BE2C (cell line): ENCODE measurements at regions not wholly inside any gene's neighbourhood (a gene's known extent, or its start where the extent isn't known, plus 50 kb on each side); places are given as distances from the start of the nearest gene placed in this dataset.

Experiments
- DNase-seq: peaks from one replicate; pipeline ENCODE4 v3.0.0-alpha.2; 2020
- H3K27me3 ChIP-seq: fragments of 250-450 bp; sonication (Bioruptor Pico); 2 replicates; pipeline ENCODE4 v1.5.1; 2020; ENCODE audit warnings: mild to moderate bottlenecking
- H3K36me3 ChIP-seq: fragments of 250-450 bp; sonication (Bioruptor Pico); 2 replicates; pipeline ENCODE4 v1.5.1; 2020; ENCODE audit warnings: mild to moderate bottlenecking
- H3K4me1 ChIP-seq: fragments of 250-450 bp; sonication (Bioruptor Pico); 2 replicates; pipeline ENCODE4 v1.5.1; 2020
- H3K4me3 ChIP-seq: 2 replicates; pipeline ENCODE4 v1.5.1; 2011; ENCODE audit warnings: low read depth, low read length
- H3K9me3 ChIP-seq: fragments of 250-450 bp; sonication (Bioruptor Pico); 2 replicates; pipeline ENCODE4 v1.5.1; 2020
- CTCF ChIP-seq: IDR thresholded peaks from 2 replicates; pipeline ENCODE4 v1.5.1; 2012; ENCODE audit warnings: mild to moderate bottlenecking, low read depth, low read length

GRCh38 chr17:79452706-79453105 lies 158.1 kb downstream of the RBFOX3 start:
- no peak for TF ChIP-seq CTCF
- Histone ChIP-seq H3K36me3 (no peaks in the 10 kb centered on the region), H3K27me3 (peaks cover 31% of the 10 kb centered on the region), H3K4me3 (no peak overlapping the region), H3K4me1 (no peaks in the 10 kb centered on the region), H3K9me3 (no peaks in the 10 kb centered on the region)
- no peak for DNase-seq

GRCh38 chr17:79451167-79451566 lies 159.7 kb downstream of the RBFOX3 start:
- H3K4me1 ChIP-seq = no peaks in the 10 kb centered on the region
- TF ChIP-seq CTCF = no peak
- H3K27me3 ChIP-seq = peaks cover 33% of the 10 kb centered on the region
- no peak for DNase-seq
- H3K36me3 ChIP-seq = no peaks in the 10 kb centered on the region
- H3K9me3 ChIP-seq = no peaks in the 10 kb centered on the region
- H3K4me3 ChIP-seq = no peak overlapping the region

- Histone ChIP-seq H3K9me3 (no peaks in the 10 kb centered on the region), H3K27me3 (peaks cover 11% of the 10 kb centered on the region), H3K4me1 (no peaks in the 10 kb centered on the region), H3K36me3 (no peaks in the 10 kb centered on the region), H3K4me3 (no peak overlapping the region)
- no peak for DNase-seq
- TF ChIP-seq CTCF = no peak
These were observed 164.3 kb downstream of the RBFOX3 start for GRCh38 chr17:79446399-79447009.

GRCh38 chr17:79444198-79444597 lies 166.7 kb downstream of the RBFOX3 start:
- H3K36me3 ChIP-seq = no peaks in the 10 kb centered on the region
- no peak for DNase-seq
- TF ChIP-seq CTCF = no peak
- H3K27me3 ChIP-seq = peaks cover 8% of the 10 kb centered on the region
- no peak overlapping the region for H3K4me3 ChIP-seq
- H3K9me3 ChIP-seq = no peaks in the 10 kb centered on the region
- H3K4me1 ChIP-seq = no peaks in the 10 kb centered on the region

GRCh38 chr17:79443026-79443425 lies 167.8 kb downstream of the RBFOX3 start:
- Histone ChIP-seq H3K27me3 (peaks cover 18% of the 10 kb centered on the region), H3K4me1 (no peaks in the 10 kb centered on the region), H3K9me3 (no peaks in the 10 kb centered on the region), H3K36me3 (no peaks in the 10 kb centered on the region), H3K4me3 (no peak overlapping the region)
- TF ChIP-seq CTCF = no peak
- DNase-seq = no peak

GRCh38 chr17:79441356-79442160 lies 169.3 kb downstream of the RBFOX3 start:
- H3K36me3 ChIP-seq = no peaks in the 10 kb centered on the region
- no peak overlapping the region for H3K4me3 ChIP-seq
- DNase-seq = no peak
- no peaks in the 10 kb centered on the region for H3K9me3 ChIP-seq
- H3K27me3 ChIP-seq = peaks cover 30% of the 10 kb centered on the region
- TF ChIP-seq CTCF = no peak
- no peaks in the 10 kb centered on the region for H3K4me1 ChIP-seq
